K562 (cell line): ENCODE measurements at regions not wholly inside any gene's neighbourhood (a gene's known extent, or its start where the extent isn't known, plus 50 kb on each side); places are given as distances from the start of the nearest gene placed in this dataset.

Experiments
- ATAC-seq: fragments of 200-7000 bp; cut with Tn5 transposase; 3 replicates; pipeline ENCODE4 v1.9.1; 2020; ENCODE audit warnings: moderate library complexity
- BruUV-seq: library from RNA; stranded (reverse); fragments of 400-500 nt; replicated peaks from 2 replicates; lab custom pipeline; 2021; lab: Mats Ljungman, UMichigan
- CTCF ChIA-PET: fragments of 300-600 bp; formaldehyde crosslinking; extraction: SDS; loops from one replicate; lab custom pipeline; 2021; ENCODE audit warnings: low intra/inter-chr PET ratio; lab: Yijun Ruan, JAX
- POLR2A ChIA-PET: fragments of 300-600, 350-650 bp; sonication (Branson Sonifier 250); formaldehyde crosslinking; extraction: SDS; loops from one replicate; lab custom pipeline; 2021; ENCODE audit warnings: antibody characterized with exemption, inconsistent platforms; lab: Yijun Ruan, JAX
- DNase-seq, 4 experiments: peaks; one replicate each; pipeline versions ENCODE4 v3.0.0 to v3.0.0-alpha.2; 2011 to 2018; ENCODE audit warnings: low spot score in 3 of 4, mixed read lengths in 3 of 4; ENCODE audit errors: extremely low read depth in 1 of 4
- FAIRE-seq: peaks from 2 replicates; lab custom pipeline; 2011; peaks lifted over from hg19 to GRCh38; lab: Jason Lieb, UNC
- H2AFZ ChIP-seq: 2 replicates; pipeline ENCODE4 v1.6.0; 2011; ENCODE audit warnings: low read depth, low read length, control low read depth, inconsistent platforms
- H3K27ac ChIP-seq: fragments of 200-600 bp; 3 replicates; pipeline ENCODE4 v1.8.0; 2011; ENCODE audit warnings: low read depth, mild to moderate bottlenecking, control low read depth, inconsistent platforms, low read length, moderate library complexity, mixed read lengths; ENCODE audit errors: extremely low read depth
- H3K27me3 ChIP-seq, 2 experiments: fragments of 300-600 bp in 1 of 2; 2 replicates in 1 of 2; 3 replicates in 1 of 2; pipeline versions ENCODE4 v1.6.0 to v1.8.0; 2011; ENCODE audit warnings: inconsistent platforms in 2 of 2, low read length in 2 of 2, mild to moderate bottlenecking in 1 of 2, mixed read lengths in 1 of 2, moderate library complexity in 1 of 2; ENCODE audit not compliant: control insufficient read depth in 2 of 2, insufficient read depth in 2 of 2
- H3K36me3 ChIP-seq: fragments of 300-600 bp; 3 replicates; pipeline ENCODE4 v1.8.0; 2011; ENCODE audit warnings: mild to moderate bottlenecking, low read length, inconsistent platforms; ENCODE audit not compliant: control insufficient read depth, insufficient read depth
- H3K4me1 ChIP-seq, 2 experiments: fragments of 200-600 bp in 1 of 2; replicated peaks in 1 of 2; 2 replicates in 1 of 2; 3 replicates in 1 of 2; pipeline versions ENCODE4 v1.5.1 to v1.8.0; 2011; ENCODE audit warnings: inconsistent platforms in 2 of 2, low read length in 2 of 2, mild to moderate bottlenecking in 1 of 2, mixed read lengths in 1 of 2, moderate library complexity in 1 of 2; ENCODE audit not compliant: control insufficient read depth in 2 of 2, insufficient read depth in 2 of 2
- H3K4me2 ChIP-seq: 2 replicates; pipeline ENCODE4 v1.6.1; 2011; ENCODE audit warnings: low read length, control low read depth, inconsistent platforms, mixed read lengths; ENCODE audit not compliant: insufficient read depth
- H3K4me3 ChIP-seq: fragments of 200-600 bp; sonication (generic), shearing (Covaris generic); 2 replicates; pipeline ENCODE4 v1.5.1; 2016; ENCODE audit warnings: control low read depth, inconsistent platforms
- H3K79me2 ChIP-seq: fragments of 200-600 bp; 3 replicates; pipeline ENCODE4 v1.8.0; 2011; ENCODE audit warnings: low read length, inconsistent platforms; ENCODE audit not compliant: control insufficient read depth, insufficient read depth
- H3K9ac ChIP-seq, 2 experiments: 2 replicates each; pipeline versions ENCODE4 v1.6.0 to v1.6.1; 2011; ENCODE audit warnings: low read depth in 2 of 2, low read length in 2 of 2, control low read depth in 1 of 2, inconsistent platforms in 1 of 2, mild to moderate bottlenecking in 1 of 2, mixed read lengths in 1 of 2; ENCODE audit not compliant: insufficient read depth in 1 of 2
- H3K9me1 ChIP-seq: one replicate; pipeline ENCODE4 v1.6.0; 2011; ENCODE audit warnings: inconsistent platforms, mild to moderate bottlenecking, low read length, moderate library complexity; ENCODE audit not compliant: control insufficient read depth, insufficient read depth
- H3K9me3 ChIP-seq: replicated peaks from 2 replicates; pipeline ENCODE4 v1.5.1; 2011; ENCODE audit warnings: low read depth, low read length, inconsistent platforms; ENCODE audit not compliant: control insufficient read depth, insufficient read depth
- H4K20me1 ChIP-seq: replicated peaks from 2 replicates; pipeline ENCODE4 v1.6.1; 2011; ENCODE audit warnings: low read length, inconsistent platforms, mixed read lengths; ENCODE audit not compliant: control insufficient read depth, insufficient read depth
- ATF1 ChIP-seq, 2 experiments: fragments of 450-650 bp in 1 of 2; IDR thresholded peaks; 2 replicates each; pipeline ENCODE4 v1.6.1; 2016; ENCODE audit warnings: missing compliant biosample characterization in 1 of 2, missing genetic modification characterization in 1 of 2
- EWSR1 ChIP-seq: fragments of 450-650 bp; IDR thresholded peaks from 2 replicates; pipeline ENCODE4 v1.6.1; 2018; ENCODE audit warnings: borderline replicate concordance, mild to moderate bottlenecking, low read depth, moderate library complexity; ENCODE audit not compliant: partially characterized antibody
- HCFC1 ChIP-seq: IDR thresholded peaks from 2 replicates; pipeline ENCODE4 v1.6.1; 2012; ENCODE audit warnings: low read depth, low read length, improper control_type of control experiment
- MCM2 ChIP-seq: fragments of 450-650 bp; IDR thresholded peaks from 2 replicates; pipeline ENCODE4 v1.6.1; 2017; ENCODE audit warnings: low read depth, mild to moderate bottlenecking
- NEUROD1 ChIP-seq: fragments of 150-350 bp; IDR thresholded peaks from 2 replicates; pipeline ENCODE4 v1.6.1; 2014; ENCODE audit warnings: borderline replicate concordance, low read length, low read depth; ENCODE audit not compliant: partially characterized antibody
- SAFB ChIP-seq: fragments of 200-400 bp; formaldehyde crosslinking; IDR thresholded peaks from 2 replicates; pipeline ENCODE4 v1.6.1; 2017; ENCODE audit warnings: low read depth, low read length, borderline replicate concordance
- ZNF133 ChIP-seq: fragments of 250-450 bp; sonication (Bioruptor Pico); IDR thresholded peaks from 2 replicates; pipeline ENCODE4 v1.4.0; 2020; ENCODE audit warnings: mild to moderate bottlenecking
- ZNF263 ChIP-seq: sonication (generic); formaldehyde crosslinking; IDR thresholded peaks from 2 replicates; pipeline ENCODE4 v1.8.0; 2022; ENCODE audit warnings: mild to moderate bottlenecking, missing genetic modification reagents, borderline replicate concordance
- WGBS: fragments of 100-300 bp; shearing (Covaris generic); methylation state at CpG from one replicate; pipeline ENCODE4 v1.1.6; 2016; ENCODE audit warnings: low coverage, mixed read lengths; ENCODE audit not compliant: insufficient coverage; ENCODE audit errors: missing lambda C conversion rate; 5-methylcytosine and 5-hydroxymethylcytosine counted together
- in situ Hi-C: fragments of 300-500 bp; cut with MboI; formaldehyde crosslinking; loops from 4 replicates; pipeline ENCODE4 v1.15.0; 2018; ENCODE audit warnings: inconsistent platforms, mixed read lengths
- intact Hi-C: fragments of 100-400 bp; cut with micrococcal nuclease; formaldehyde crosslinking; loops from 2 replicates; pipeline ENCODE4 v1.14.2; 2022
- TF ChIP-seq, protein P1 (sequence below), 2 experiments: IDR thresholded peaks; 2 replicates each; pipeline ENCODE4 v1.6.1; 2011; ENCODE audit warnings: borderline replicate concordance in 1 of 2, control low read depth in 1 of 2, low read depth in 1 of 2, low read length in 1 of 2, mild to moderate bottlenecking in 1 of 2, mixed read lengths in 1 of 2, moderate library complexity in 1 of 2; ENCODE audit not compliant: insufficient read depth in 1 of 2, insufficient read length in 1 of 2, poor library complexity in 1 of 2, severe bottlenecking in 1 of 2; ENCODE audit errors: extremely low read depth in 1 of 2
- TF ChIP-seq, protein P2 (sequence below), 2 experiments: fragments of 450-650 bp; IDR thresholded peaks; 2 replicates each; pipeline ENCODE4 v1.6.1; 2018; ENCODE audit warnings: mild to moderate bottlenecking in 2 of 2, low read depth in 1 of 2; ENCODE audit not compliant: partially characterized antibody in 2 of 2
- TF ChIP-seq, protein P3 (sequence below): fragments of 450-650 bp; formaldehyde crosslinking; conservative IDR thresholded peaks from 2 replicates; pipeline ENCODE4 v1.4.0; 2022; ENCODE audit warnings: mild to moderate bottlenecking, missing genetic modification characterization
- TF ChIP-seq, protein P4 (sequence below): fragments of 250-450 bp; sonication (Bioruptor Pico); IDR thresholded peaks from 2 replicates; pipeline ENCODE4 v1.8.0; 2022; ENCODE audit warnings: moderate library complexity, mild to moderate bottlenecking, inconsistent platforms

DNA sequence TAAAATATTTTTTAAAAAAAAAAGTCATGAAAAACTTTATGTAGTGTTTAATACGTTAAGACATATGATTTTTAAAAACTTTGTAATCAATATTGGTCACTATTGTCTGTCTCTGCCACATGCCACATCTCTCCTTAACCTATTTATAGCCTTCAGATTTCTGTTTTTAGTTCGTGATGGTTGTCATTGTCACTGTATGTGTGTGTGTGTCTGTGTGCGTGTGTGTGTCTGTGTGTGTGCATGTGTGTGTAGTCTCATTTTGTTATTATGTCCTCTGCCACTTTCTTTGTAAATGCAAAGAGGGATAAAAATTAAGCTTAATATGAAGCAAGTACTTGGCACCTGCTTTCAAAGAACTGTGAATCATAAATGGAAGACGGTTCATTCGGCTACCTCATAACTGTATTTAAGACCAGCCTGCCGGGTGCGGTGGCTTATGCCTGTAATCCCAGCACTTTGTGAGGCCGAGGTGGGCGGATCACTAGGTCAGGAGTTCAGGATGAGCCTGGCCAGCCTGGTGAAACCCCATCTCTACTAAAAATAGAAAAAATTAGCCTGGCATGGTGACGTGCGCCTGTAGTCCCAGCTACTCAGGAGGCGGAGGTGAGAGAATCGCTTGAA, 354.0 kb downstream of the ARL4A start:
- Histone ChIP-seq H3K9me1 (no peaks in the 10 kb centered on the region), H3K79me2 (no peaks in the 10 kb centered on the region), H3K4me1 (no peaks in the 10 kb centered on the region), H2AFZ (no peak overlapping the region), H4K20me1 (no peaks in the 10 kb centered on the region), H3K9ac (no peak overlapping the region), H3K27me3 (no peaks in the 10 kb centered on the region), H3K4me3 (no peak overlapping the region), H3K4me2 (no peak overlapping the region), H3K9me3 (no peaks in the 10 kb centered on the region), H3K36me3 (no peaks in the 10 kb centered on the region), H3K27ac (no peak overlapping the region)
- CTCF ChIA-PET = no interaction called here
- POLR2A ChIA-PET = no interaction called here
- no TSS peak for BruUV-seq
- in situ Hi-C loops (no loop called here), intact Hi-C loops (no loop called here)
- WGBS = 77% methylated on average over 13 of the region's 13 CpGs
- no peak for DNase-seq
- no peak for ATAC-seq
- FAIRE-seq = no peak
- TF ChIP-seq NEUROD1 (no peak), ATF1 (CRISPR knock-in tag; IDR thresholded peaks at IDR 0.05) (no peak), ATF1 (tag; IDR thresholded peaks at IDR 0.05) (no peak), MCM2 (no peak), ZNF133 (CRISPR knock-in tag) (no peak), SAFB (no peak), ZNF263 (CRISPR knock-in tag) (no peak), HCFC1 (no peak), EWSR1 (no peak)
- TF ChIP-seq, protein P1, sequence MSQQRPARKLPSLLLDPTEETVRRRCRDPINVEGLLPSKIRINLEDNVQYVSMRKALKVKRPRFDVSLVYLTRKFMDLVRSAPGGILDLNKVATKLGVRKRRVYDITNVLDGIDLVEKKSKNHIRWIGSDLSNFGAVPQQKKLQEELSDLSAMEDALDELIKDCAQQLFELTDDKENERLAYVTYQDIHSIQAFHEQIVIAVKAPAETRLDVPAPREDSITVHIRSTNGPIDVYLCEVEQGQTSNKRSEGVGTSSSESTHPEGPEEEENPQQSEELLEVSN (IDR thresholded peaks at IDR 0.05; ENCODE audit: borderline replicate concordance in 1 of 2, extremely low read depth in 1 of 2, insufficient read depth in 1 of 2, insufficient read length in 1 of 2, low read depth in 1 of 2, low read length in 1 of 2, poor library complexity in 1 of 2, severe bottlenecking in 1 of 2) = no peak
- TF ChIP-seq, protein P2, sequence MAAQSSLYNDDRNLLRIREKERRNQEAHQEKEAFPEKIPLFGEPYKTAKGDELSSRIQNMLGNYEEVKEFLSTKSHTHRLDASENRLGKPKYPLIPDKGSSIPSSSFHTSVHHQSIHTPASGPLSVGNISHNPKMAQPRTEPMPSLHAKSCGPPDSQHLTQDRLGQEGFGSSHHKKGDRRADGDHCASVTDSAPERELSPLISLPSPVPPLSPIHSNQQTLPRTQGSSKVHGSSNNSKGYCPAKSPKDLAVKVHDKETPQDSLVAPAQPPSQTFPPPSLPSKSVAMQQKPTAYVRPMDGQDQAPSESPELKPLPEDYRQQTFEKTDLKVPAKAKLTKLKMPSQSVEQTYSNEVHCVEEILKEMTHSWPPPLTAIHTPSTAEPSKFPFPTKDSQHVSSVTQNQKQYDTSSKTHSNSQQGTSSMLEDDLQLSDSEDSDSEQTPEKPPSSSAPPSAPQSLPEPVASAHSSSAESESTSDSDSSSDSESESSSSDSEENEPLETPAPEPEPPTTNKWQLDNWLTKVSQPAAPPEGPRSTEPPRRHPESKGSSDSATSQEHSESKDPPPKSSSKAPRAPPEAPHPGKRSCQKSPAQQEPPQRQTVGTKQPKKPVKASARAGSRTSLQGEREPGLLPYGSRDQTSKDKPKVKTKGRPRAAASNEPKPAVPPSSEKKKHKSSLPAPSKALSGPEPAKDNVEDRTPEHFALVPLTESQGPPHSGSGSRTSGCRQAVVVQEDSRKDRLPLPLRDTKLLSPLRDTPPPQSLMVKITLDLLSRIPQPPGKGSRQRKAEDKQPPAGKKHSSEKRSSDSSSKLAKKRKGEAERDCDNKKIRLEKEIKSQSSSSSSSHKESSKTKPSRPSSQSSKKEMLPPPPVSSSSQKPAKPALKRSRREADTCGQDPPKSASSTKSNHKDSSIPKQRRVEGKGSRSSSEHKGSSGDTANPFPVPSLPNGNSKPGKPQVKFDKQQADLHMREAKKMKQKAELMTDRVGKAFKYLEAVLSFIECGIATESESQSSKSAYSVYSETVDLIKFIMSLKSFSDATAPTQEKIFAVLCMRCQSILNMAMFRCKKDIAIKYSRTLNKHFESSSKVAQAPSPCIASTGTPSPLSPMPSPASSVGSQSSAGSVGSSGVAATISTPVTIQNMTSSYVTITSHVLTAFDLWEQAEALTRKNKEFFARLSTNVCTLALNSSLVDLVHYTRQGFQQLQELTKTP (IDR thresholded peaks at IDR 0.05; ENCODE audit: low read depth in 1 of 2, partially characterized antibody in 2 of 2) = no peak
- TF ChIP-seq, protein P3, sequence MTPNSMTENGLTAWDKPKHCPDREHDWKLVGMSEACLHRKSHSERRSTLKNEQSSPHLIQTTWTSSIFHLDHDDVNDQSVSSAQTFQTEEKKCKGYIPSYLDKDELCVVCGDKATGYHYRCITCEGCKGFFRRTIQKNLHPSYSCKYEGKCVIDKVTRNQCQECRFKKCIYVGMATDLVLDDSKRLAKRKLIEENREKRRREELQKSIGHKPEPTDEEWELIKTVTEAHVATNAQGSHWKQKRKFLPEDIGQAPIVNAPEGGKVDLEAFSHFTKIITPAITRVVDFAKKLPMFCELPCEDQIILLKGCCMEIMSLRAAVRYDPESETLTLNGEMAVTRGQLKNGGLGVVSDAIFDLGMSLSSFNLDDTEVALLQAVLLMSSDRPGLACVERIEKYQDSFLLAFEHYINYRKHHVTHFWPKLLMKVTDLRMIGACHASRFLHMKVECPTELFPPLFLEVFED = no peak
- TF ChIP-seq, protein P4, sequence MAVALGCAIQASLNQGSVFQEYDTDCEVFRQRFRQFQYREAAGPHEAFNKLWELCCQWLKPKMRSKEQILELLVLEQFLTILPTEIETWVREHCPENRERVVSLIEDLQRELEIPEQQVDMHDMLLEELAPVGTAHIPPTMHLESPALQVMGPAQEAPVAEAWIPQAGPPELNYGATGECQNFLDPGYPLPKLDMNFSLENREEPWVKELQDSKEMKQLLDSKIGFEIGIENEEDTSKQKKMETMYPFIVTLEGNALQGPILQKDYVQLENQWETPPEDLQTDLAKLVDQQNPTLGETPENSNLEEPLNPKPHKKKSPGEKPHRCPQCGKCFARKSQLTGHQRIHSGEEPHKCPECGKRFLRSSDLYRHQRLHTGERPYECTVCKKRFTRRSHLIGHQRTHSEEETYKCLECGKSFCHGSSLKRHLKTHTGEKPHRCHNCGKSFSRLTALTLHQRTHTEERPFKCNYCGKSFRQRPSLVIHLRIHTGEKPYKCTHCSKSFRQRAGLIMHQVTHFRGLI = no peak
